SK-N-SH (cell line): ENCODE measurements at regions not wholly inside any gene's neighbourhood (a gene's known extent, or its start where the extent isn't known, plus 50 kb on each side); places are given as distances from the start of the nearest gene placed in this dataset.

ENCODE experiments used
- CTCF ChIA-PET: fragments of 300-600, 350-600 bp; formaldehyde crosslinking; extraction: SDS; loops from one replicate; lab custom pipeline; 2021; lab: Yijun Ruan, JAX
- POLR2A ChIA-PET: fragments of 350-600 bp; sonication (Branson Sonifier 250); formaldehyde crosslinking; extraction: SDS; loops from one replicate; lab custom pipeline; 2020; ENCODE audit warnings: antibody characterized with exemption, inconsistent platforms; lab: Yijun Ruan, JAX
- DNase-seq: peaks from one replicate; pipeline ENCODE4 v3.0.0; 2012
- H2AFZ ChIP-seq: fragments of 200-600 bp; sonication (generic); 2 replicates; pipeline ENCODE4 v1.8.1; 2016; ENCODE audit warnings: antibody characterized with exemption, mild to moderate bottlenecking, low read depth
- H3F3A ChIP-seq: fragments of 200-600 bp; sonication (generic); replicated peaks from 2 replicates; pipeline ENCODE3; 2016; ENCODE audit warnings: antibody characterized with exemption, mild to moderate bottlenecking; ENCODE audit not compliant: insufficient read depth
- H3K27ac ChIP-seq, 2 experiments: fragments of 200-500 bp in 1 of 2; fragments of 200-600 bp in 1 of 2; sonication (Bioruptor generic) in 1 of 2; sonication (generic), shearing (Covaris generic) in 1 of 2; 2 replicates each; pipeline versions ENCODE4 v1.5.1 to v1.6.1; 2014 to 2016; ENCODE audit warnings: low read depth in 2 of 2, inconsistent platforms in 1 of 2, low read length in 1 of 2, mild to moderate bottlenecking in 1 of 2, mixed read lengths in 1 of 2
- H3K27me3 ChIP-seq: fragments of 200-600 bp; sonication (generic), shearing (Covaris generic); 2 replicates; pipeline ENCODE4 v1.6.1; 2016; ENCODE audit warnings: mixed run types; ENCODE audit not compliant: insufficient read depth
- H3K36me3 ChIP-seq, 2 experiments: fragments of 200-500 bp in 1 of 2; fragments of 200-600 bp in 1 of 2; sonication (Bioruptor generic) in 1 of 2; sonication (generic) in 1 of 2; replicated peaks in 1 of 2; 2 replicates each; pipeline versions ENCODE3 to v1.5.1; 2014 to 2016; ENCODE audit warnings: low read length in 1 of 2, mild to moderate bottlenecking in 1 of 2; ENCODE audit not compliant: insufficient read depth in 2 of 2, control insufficient read depth in 1 of 2
- H3K4me1 ChIP-seq, 2 experiments: fragments of 200-500 bp in 1 of 2; fragments of 200-600 bp in 1 of 2; sonication (Bioruptor generic) in 1 of 2; sonication (generic), shearing (Covaris generic) in 1 of 2; 2 replicates each; pipeline versions ENCODE4 v1.5.1 to v1.6.1; 2014 to 2016; ENCODE audit warnings: low read depth in 1 of 2, low read length in 1 of 2, mixed run types in 1 of 2; ENCODE audit not compliant: insufficient read depth in 2 of 2, control insufficient read depth in 1 of 2
- H3K4me2 ChIP-seq: fragments of 200-600 bp; sonication (generic), shearing (Covaris generic); 2 replicates; pipeline ENCODE4 v1.6.1; 2017; ENCODE audit warnings: mixed run types
- H3K4me3 ChIP-seq, 2 experiments: fragments of 200-500 bp in 1 of 2; fragments of 200-600 bp in 1 of 2; sonication (Bioruptor generic) in 1 of 2; sonication (generic), shearing (Covaris generic) in 1 of 2; 2 replicates each; pipeline versions ENCODE4 v1.5.1 to v1.8.1; 2014 to 2016; ENCODE audit warnings: low read depth in 2 of 2, inconsistent platforms in 1 of 2, low read length in 1 of 2, mild to moderate bottlenecking in 1 of 2, mixed read lengths in 1 of 2, moderate library complexity in 1 of 2
- H3K79me2 ChIP-seq: fragments of 200-600 bp; sonication (generic); 2 replicates; pipeline ENCODE4 v1.8.1; 2017; ENCODE audit warnings: mild to moderate bottlenecking; ENCODE audit not compliant: insufficient read depth
- H3K9ac ChIP-seq: fragments of 200-600 bp; sonication (generic); 2 replicates; pipeline ENCODE4 v1.6.1; 2017; ENCODE audit warnings: mixed run types
- H3K9me2 ChIP-seq: fragments of 200-600 bp; sonication (generic); 2 replicates; pipeline ENCODE4 v1.6.1; 2017; ENCODE audit warnings: mixed run types
- H3K9me3 ChIP-seq: fragments of 200-600 bp; sonication (generic); 2 replicates; pipeline ENCODE4 v1.6.1; 2017; ENCODE audit warnings: mixed run types, mild to moderate bottlenecking, moderate library complexity
- H4K20me1 ChIP-seq: fragments of 200-600 bp; sonication (generic); 2 replicates; pipeline ENCODE4 v1.6.1; 2017; ENCODE audit warnings: mild to moderate bottlenecking, mixed run types; ENCODE audit not compliant: insufficient read depth
- CHD2 ChIP-seq: fragments of 150-350 bp; IDR thresholded peaks from 2 replicates; pipeline ENCODE4 v1.6.1; 2018; ENCODE audit warnings: low read length; ENCODE audit not compliant: partially characterized antibody
- ELF1 ChIP-seq: IDR thresholded peaks from 2 replicates; pipeline ENCODE4 v1.4.0; 2012
- EZH2phosphoT487 ChIP-seq: fragments of 200-600 bp; sonication (generic); IDR thresholded peaks from 2 replicates; pipeline ENCODE4 v1.6.1; 2017; ENCODE audit warnings: low read depth, mixed run types, mild to moderate bottlenecking, antibody characterized with exemption, moderate library complexity, borderline replicate concordance
- FOSL2 ChIP-seq: IDR thresholded peaks from 2 replicates; pipeline ENCODE4 v1.4.0; 2012; ENCODE audit warnings: low read depth, mild to moderate bottlenecking, moderate library complexity, borderline replicate concordance
- FOXJ3 ChIP-seq: sonication (generic); formaldehyde crosslinking; IDR thresholded peaks from 2 replicates; pipeline ENCODE4 v1.5.1; 2020; ENCODE audit warnings: mild to moderate bottlenecking, missing genetic modification reagents
- GATA2 ChIP-seq: sonication (generic); formaldehyde crosslinking; IDR thresholded peaks from 2 replicates; pipeline ENCODE4 v1.5.0; 2020; ENCODE audit warnings: mild to moderate bottlenecking, missing genetic modification reagents
- JUND ChIP-seq: IDR thresholded peaks from 2 replicates; pipeline ENCODE4 v1.4.0; 2012
- MXI1 ChIP-seq: IDR thresholded peaks from 2 replicates; pipeline ENCODE4 v1.6.1; 2012; ENCODE audit warnings: mild to moderate bottlenecking, low read depth, low read length, improper control_type of control experiment
- NRF1 ChIP-seq: IDR thresholded peaks from 2 replicates; pipeline ENCODE4 v1.6.1; 2012; ENCODE audit warnings: low read depth, mild to moderate bottlenecking, low read length
- REST ChIP-seq: IDR thresholded peaks from 2 replicates; pipeline ENCODE4 v1.6.1; 2012; ENCODE audit warnings: mild to moderate bottlenecking, low read depth, low read length, moderate library complexity
- RXRA ChIP-seq: IDR thresholded peaks from 2 replicates; pipeline ENCODE4 v1.4.0; 2012; ENCODE audit warnings: low read depth, mild to moderate bottlenecking, borderline replicate concordance
- SMC3 ChIP-seq: IDR thresholded peaks from 2 replicates; pipeline ENCODE4 v1.6.1; 2012; ENCODE audit warnings: low read depth, low read length, improper control_type of control experiment
- TAF1 ChIP-seq: IDR thresholded peaks from 2 replicates; pipeline ENCODE4 v1.6.1; 2012; ENCODE audit warnings: low read depth, mild to moderate bottlenecking, low read length, moderate library complexity, borderline replicate concordance
- TCF12 ChIP-seq: IDR thresholded peaks from 2 replicates; pipeline ENCODE4 v1.4.0; 2012
- TEAD4 ChIP-seq: IDR thresholded peaks from 2 replicates; pipeline ENCODE4 v1.4.0; 2012; ENCODE audit warnings: mild to moderate bottlenecking, borderline replicate concordance; ENCODE audit not compliant: insufficient read depth
- USF1 ChIP-seq: IDR thresholded peaks from 2 replicates; pipeline ENCODE4 v1.4.0; 2012; ENCODE audit warnings: low read depth, borderline replicate concordance
- USF2 ChIP-seq: fragments of 150-350 bp; IDR thresholded peaks from 2 replicates; pipeline ENCODE4 v1.6.1; 2017; ENCODE audit warnings: antibody characterized with exemption, low read length, low read depth, borderline replicate concordance

- TF ChIP-seq REST (no peak), USF2 (no peak)
Measured at GRCh38 chr2:29995241-29995640, 73.9 kb upstream of the ALK start (continued).

GRCh38 chr2:30003128-30003527, 81.7 kb upstream of the ALK start:
- Histone ChIP-seq H3K27me3 (no peaks in the 10 kb centered on the region), H3K4me2 (no peak overlapping the region), H4K20me1 (no peaks in the 10 kb centered on the region), H3K4me3 (no peak overlapping the region), H2AFZ (no peak overlapping the region), H3K4me1 (no peaks in the 10 kb centered on the region), H3K27ac (no peak overlapping the region), H3K79me2 (no peaks in the 10 kb centered on the region), H3F3A (no peaks in the 10 kb centered on the region), H3K9me2 (no peaks in the 10 kb centered on the region), H3K9ac (no peak overlapping the region), H3K36me3 (no peaks in the 10 kb centered on the region), H3K9me3 (no peaks in the 10 kb centered on the region)
- ChIA-PET CTCF (interaction anchor here (1.1 to 1.2 kb wide), 2 partner anchors 23 to 80 kb away, joined by 3 to 6 read pairs; no protein-coding TSS in a partner anchor), POLR2A (no interaction called here)
- no peak for DNase-seq
- no peak for TF ChIP-seq REST
- TF ChIP-seq ELF1 = no peak
- TF ChIP-seq TCF12 = no peak
- TF ChIP-seq TAF1 = no peak
- no peak for TF ChIP-seq TEAD4
- TF ChIP-seq CHD2 = no peak
- TF ChIP-seq SMC3 = no peak
- no peak for TF ChIP-seq JUND
- no peak for TF ChIP-seq NRF1
- no peak for TF ChIP-seq MXI1
- TF ChIP-seq FOXJ3 (CRISPR knock-in tag) = no peak
- no peak for TF ChIP-seq GATA2 (CRISPR knock-in tag)
- TF ChIP-seq EZH2phosphoT487 = no peak
- no peak for TF ChIP-seq USF1
- no peak for TF ChIP-seq FOSL2
- no peak for TF ChIP-seq RXRA
